Ovary (tissue), 3 donors: ENCODE measurements at regions not wholly inside any gene's neighbourhood (a gene's known extent, or its start where the extent isn't known, plus 50 kb on each side); places are given as distances from the start of the nearest gene placed in this dataset.

ENCODE experiments used
- CTCF ChIP-seq, 3 donors: fragments of 450-650 bp in 2 of 3; fragments of 200-600 bp in 1 of 3; IDR thresholded peaks; one replicate each; pipeline versions ENCODE4 v1.5.1 to v1.8.0; 2016 to 2022; ENCODE audit warnings: antibody characterized with exemption in 3 of 3, mild to moderate bottlenecking in 1 of 3
- EP300 ChIP-seq: sonication (generic); formaldehyde crosslinking; IDR thresholded peaks from one replicate; pipeline ENCODE4 v1.6.1; 2017; ENCODE audit warnings: antibody characterized with exemption
- POLR2A ChIP-seq: fragments of 450-650 bp; IDR thresholded peaks from one replicate; pipeline ENCODE4 v1.6.1; 2017; ENCODE audit warnings: antibody characterized with exemption, mild to moderate bottlenecking, moderate library complexity
- donor health status: DM: no; HTN: no; CAD: no.

- no peak for TF ChIP-seq CTCF (IDR thresholded peaks at IDR 0.05)
- TF ChIP-seq POLR2A, result no peak
- no peak for TF ChIP-seq EP300
Observed at GRCh38 chr1:189675712-189676244, 801.9 kb downstream of the BRINP3 start.
